ENCODE measurements at regions not wholly inside any gene's neighbourhood (a gene's known extent, or its start where the extent isn't known, plus 50 kb on each side); places are given as distances from the start of the nearest gene placed in this dataset.
"Not testable (repeated sequence)": the region's sequence is repeated elsewhere in the genome, so short reads cannot be mapped to it uniquely, and the experiment has no call there.

DNA sequence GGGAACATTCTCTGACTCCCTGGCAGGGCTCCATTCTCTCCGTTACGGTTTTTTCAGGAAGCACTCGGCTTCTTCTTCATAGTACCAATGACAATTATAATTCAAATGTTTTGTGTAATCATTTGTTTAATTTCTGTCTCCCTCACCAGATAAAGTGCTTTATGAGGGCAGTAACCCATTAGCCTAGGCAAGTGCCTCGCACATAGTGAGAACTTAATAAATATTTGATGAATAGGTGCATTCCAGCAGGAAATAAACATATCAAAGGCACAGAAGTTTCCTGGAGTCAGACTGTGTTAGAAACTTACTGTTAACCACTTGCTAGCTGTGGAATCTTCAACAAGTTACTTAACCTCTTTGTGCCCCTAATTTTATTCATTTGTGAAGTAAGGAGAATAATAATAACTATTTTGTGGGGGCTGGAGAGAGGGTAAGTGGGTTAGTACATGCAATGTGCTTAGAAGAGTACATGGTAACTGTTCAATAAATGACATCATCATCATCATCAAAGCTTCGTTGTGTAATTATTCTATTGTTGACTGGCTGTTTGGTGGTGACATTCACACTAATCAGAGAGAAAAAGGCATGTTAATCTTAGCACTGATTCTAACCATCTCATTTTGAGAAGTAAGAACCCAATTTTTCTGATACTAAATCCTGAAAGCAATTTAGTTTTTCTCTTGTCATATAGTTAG, 352.3 kb downstream of the INSIG2 start:
- H3K27ac Mint-ChIP-seq: no peak overlapping the region
- H3K9me3 Mint-ChIP-seq: no peaks in the 10 kb centered on the region
- H3K4me1 Mint-ChIP-seq (ENCODE audit: low read depth in 2 of 2): no peaks in the 10 kb centered on the region
- DNase-seq: no peak
- H3K36me3 Mint-ChIP-seq (ENCODE audit: insufficient read depth): peaks cover 4% of the 10 kb centered on the region
- ATAC-seq (replicated peaks): no peak
- H3K27me3 Mint-ChIP-seq: peaks cover 3 to 4% of the 10 kb centered on the region in 2 donors
- H3K4me3 Mint-ChIP-seq: no peak overlapping the region

- Mint-ChIP-seq H3K27ac (no peak overlapping the region), H3K9me3 (no peaks in the 10 kb centered on the region), H3K4me1 (ENCODE audit: low read depth in 2 of 2) (no peaks in the 10 kb centered on the region), H3K36me3 (ENCODE audit: insufficient read depth) (peaks cover 4% of the 10 kb centered on the region), H3K4me3 (no peak overlapping the region), H3K27me3 (peaks cover 7 to 9% of the 10 kb centered on the region in 2 donors)
- ATAC-seq (replicated peaks) (no peak), DNase-seq (no peak)
These were observed 349.2 kb downstream of the INSIG2 start for GRCh38 chr2:118437501-118437900.

- no peak for ATAC-seq (replicated peaks)
- H3K4me1 Mint-ChIP-seq (ENCODE audit: low read depth in 2 of 2): no peaks in the 10 kb centered on the region
- peaks cover 2 to 7% of the 10 kb centered on the region in 2 donors for H3K9me3 Mint-ChIP-seq
- H3K27me3 Mint-ChIP-seq: peaks cover 9 to 13% of the 10 kb centered on the region in 2 donors
- peaks cover 4% of the 10 kb centered on the region for H3K36me3 Mint-ChIP-seq (ENCODE audit: insufficient read depth)
- no peak overlapping the region for H3K4me3 Mint-ChIP-seq
- H3K27ac Mint-ChIP-seq: no peak overlapping the region
- no peak for DNase-seq
These were observed 343.7 kb downstream of the INSIG2 start for GRCh38 chr2:118431997-118432396.

DNA sequence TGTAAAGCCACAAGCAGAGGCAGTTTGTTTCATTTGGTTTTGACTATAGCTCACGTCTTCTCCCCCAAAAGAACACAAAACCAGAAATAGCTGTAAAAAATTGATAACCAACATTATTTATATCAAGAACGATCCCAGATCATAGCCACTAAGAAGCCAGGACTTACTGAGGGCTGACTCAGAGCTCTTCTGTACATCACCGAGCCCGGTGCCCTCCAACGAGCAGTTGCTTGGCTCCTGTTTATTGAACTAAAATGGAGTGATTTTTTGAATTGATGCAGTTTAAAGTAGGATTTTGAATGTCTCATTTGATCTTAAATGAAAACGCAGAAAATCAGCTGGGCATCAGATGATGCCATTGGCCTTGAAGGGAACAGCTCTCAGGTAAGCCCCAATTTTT, 343.3 kb downstream of the INSIG2 start:
- peaks cover 9 to 13% of the 10 kb centered on the region in 2 donors for H3K27me3 Mint-ChIP-seq
- no peaks in the 10 kb centered on the region for H3K4me1 Mint-ChIP-seq (ENCODE audit: low read depth in 2 of 2)
- DNase-seq: no peak
- ATAC-seq (replicated peaks): no peak
- H3K9me3 Mint-ChIP-seq: peaks cover 2 to 7% of the 10 kb centered on the region in 2 donors
- H3K36me3 Mint-ChIP-seq (ENCODE audit: insufficient read depth): peaks cover 3% of the 10 kb centered on the region
- no peak overlapping the region for H3K27ac Mint-ChIP-seq
- no peak overlapping the region for H3K4me3 Mint-ChIP-seq

DNA sequence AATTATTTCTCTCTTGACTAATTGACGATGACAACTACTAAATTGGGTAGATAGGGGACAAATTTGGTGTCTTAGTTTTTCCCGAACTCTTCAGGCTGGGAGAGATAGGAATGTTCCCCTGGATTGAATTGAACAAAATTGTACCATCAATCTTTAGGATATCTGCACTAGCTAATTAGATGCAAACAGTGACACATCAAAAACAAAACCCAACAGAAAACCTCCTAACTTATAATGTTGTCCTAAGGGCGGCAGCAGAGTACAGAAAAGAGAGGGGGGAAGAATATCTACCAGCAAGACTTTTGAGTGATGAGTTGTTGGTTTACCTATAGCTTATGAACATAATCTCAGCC, 342.9 kb downstream of the INSIG2 start:
- DNase-seq: no peak
- peaks cover 9 to 13% of the 10 kb centered on the region in 2 donors for H3K27me3 Mint-ChIP-seq
- H3K9me3 Mint-ChIP-seq: peaks cover 2 to 7% of the 10 kb centered on the region in 2 donors
- ATAC-seq (replicated peaks): no peak
- no peak overlapping the region for H3K27ac Mint-ChIP-seq
- no peaks in the 10 kb centered on the region for H3K36me3 Mint-ChIP-seq (ENCODE audit: insufficient read depth)
- no peak overlapping the region for H3K4me3 Mint-ChIP-seq
- H3K4me1 Mint-ChIP-seq (ENCODE audit: low read depth in 2 of 2): no peaks in the 10 kb centered on the region

GRCh38 chr2:118430510-118431164, 342.4 kb downstream of the INSIG2 start:
- Mint-ChIP-seq H3K4me3 (no peak overlapping the region), H3K27ac (no peak overlapping the region), H3K27me3 (peaks cover 6 to 10% of the 10 kb centered on the region in 2 donors), H3K9me3 (peaks cover 4 to 7% of the 10 kb centered on the region in 2 donors), H3K36me3 (ENCODE audit: insufficient read depth) (no peaks in the 10 kb centered on the region), H3K4me1 (ENCODE audit: low read depth in 2 of 2) (no peaks in the 10 kb centered on the region)
- ATAC-seq (replicated peaks) (no peak), DNase-seq (no peak)

- Mint-ChIP-seq H3K9me3 (peaks cover 2 to 7% of the 10 kb centered on the region in 2 donors), H3K4me1 (ENCODE audit: low read depth in 2 of 2) (no peaks in the 10 kb centered on the region), H3K27ac (no peak overlapping the region), H3K36me3 (ENCODE audit: insufficient read depth) (no peaks in the 10 kb centered on the region), H3K4me3 (no peak overlapping the region), H3K27me3 (peaks cover under 1 to 12% of the 10 kb centered on the region in 2 donors)
- ATAC-seq (replicated peaks): no peak
- no peak for DNase-seq
These were observed 336.9 kb downstream of the INSIG2 start for GRCh38 chr2:118425191-118425590.

- Mint-ChIP-seq H3K4me3 (no peak overlapping the region), H3K27ac (no peak overlapping the region), H3K4me1 (ENCODE audit: low read depth in 2 of 2) (no peaks in the 10 kb centered on the region), H3K9me3 (peaks cover 0 to 2% of the 10 kb centered on the region in 2 donors), H3K27me3 (peaks cover 13 to 16% of the 10 kb centered on the region in 2 donors), H3K36me3 (ENCODE audit: insufficient read depth) (no peaks in the 10 kb centered on the region)
- ATAC-seq (replicated peaks) (no peak), DNase-seq (no peak)
These were observed 335.5 kb downstream of the INSIG2 start for GRCh38 chr2:118423776-118424175.

- no peaks in the 10 kb centered on the region for H3K4me1 Mint-ChIP-seq (ENCODE audit: low read depth in 2 of 2)
- peaks cover 0 to 2% of the 10 kb centered on the region in 2 donors for H3K9me3 Mint-ChIP-seq
- H3K27me3 Mint-ChIP-seq: peaks cover 13 to 16% of the 10 kb centered on the region in 2 donors
- ATAC-seq (replicated peaks): no peak
- no peaks in the 10 kb centered on the region for H3K36me3 Mint-ChIP-seq (ENCODE audit: insufficient read depth)
- DNase-seq: no peak
- H3K4me3 Mint-ChIP-seq: no peak overlapping the region
- no peak overlapping the region for H3K27ac Mint-ChIP-seq
These were observed 333.4 kb downstream of the INSIG2 start for GRCh38 chr2:118421648-118422047.

DNA sequence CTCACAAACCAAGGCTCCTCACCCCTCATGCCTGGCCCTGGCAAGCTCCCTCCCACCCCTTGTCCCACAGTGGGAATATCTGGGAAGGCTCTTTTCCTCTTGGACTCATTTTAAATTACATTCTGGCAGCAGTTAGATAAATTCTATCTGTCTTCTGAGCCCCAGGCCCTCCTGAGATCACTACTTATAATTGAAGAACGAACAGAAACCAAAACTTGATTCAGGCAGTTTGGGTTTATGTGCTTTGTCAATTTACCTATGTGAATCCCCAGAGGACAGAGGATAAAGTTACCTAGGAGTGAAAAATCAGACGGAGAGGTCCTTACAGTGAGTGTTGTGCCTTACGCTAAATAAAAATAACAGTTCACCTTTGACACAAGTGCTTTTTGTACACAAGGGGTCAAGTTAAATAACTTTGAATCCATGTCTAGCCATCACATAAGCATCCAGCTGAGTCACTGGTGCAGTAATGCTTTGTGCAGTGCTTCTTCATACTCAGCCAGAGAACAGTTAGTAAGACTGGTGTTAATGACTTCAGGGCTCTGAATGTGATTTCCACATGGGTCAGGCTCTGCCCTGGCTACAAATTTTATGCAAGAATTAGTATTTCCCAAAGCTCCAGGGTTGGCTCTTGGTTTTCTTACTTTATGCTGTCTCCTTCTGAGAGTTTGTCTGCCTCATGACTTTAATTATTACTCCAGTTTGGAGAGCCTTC, 329.3 kb downstream of the INSIG2 start:
- DNase-seq (no peak), ATAC-seq (replicated peaks) (no peak)
- Mint-ChIP-seq H3K27ac (no peak overlapping the region), H3K27me3 (peaks cover 13 to 16% of the 10 kb centered on the region in 2 donors), H3K4me3 (no peak overlapping the region), H3K9me3 (peaks cover 0 to 1% of the 10 kb centered on the region in 2 donors), H3K4me1 (ENCODE audit: low read depth in 2 of 2) (no peaks in the 10 kb centered on the region), H3K36me3 (ENCODE audit: insufficient read depth) (no peaks in the 10 kb centered on the region)

DNA sequence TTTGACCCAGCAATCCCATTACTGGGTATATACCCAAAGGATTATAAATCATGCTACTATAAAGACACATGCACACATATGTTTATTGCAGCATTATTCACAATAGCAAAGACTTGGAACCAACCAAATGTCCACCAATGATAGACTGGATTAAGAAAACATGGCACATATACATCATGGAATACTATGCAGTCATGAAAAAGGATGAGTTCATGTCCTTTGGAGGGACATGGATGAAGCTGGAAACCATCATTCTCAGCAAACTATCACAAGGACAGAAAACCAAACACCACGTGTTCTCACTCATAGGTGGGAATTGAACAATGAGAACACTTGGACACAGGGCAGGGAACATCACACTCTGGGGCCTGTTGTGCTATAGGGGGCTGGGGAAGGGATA, 326.9 kb downstream of the INSIG2 start:
- not testable (repeated sequence) for H3K4me3 Mint-ChIP-seq; DNase-seq; H3K4me1 Mint-ChIP-seq (ENCODE audit: low read depth in 2 of 2); H3K36me3 Mint-ChIP-seq (ENCODE audit: insufficient read depth); ATAC-seq (replicated peaks); H3K27ac Mint-ChIP-seq; H3K9me3 Mint-ChIP-seq
- H3K27me3 Mint-ChIP-seq: peaks cover 12 to 21% of the 10 kb centered on the region in 2 donors

DNA sequence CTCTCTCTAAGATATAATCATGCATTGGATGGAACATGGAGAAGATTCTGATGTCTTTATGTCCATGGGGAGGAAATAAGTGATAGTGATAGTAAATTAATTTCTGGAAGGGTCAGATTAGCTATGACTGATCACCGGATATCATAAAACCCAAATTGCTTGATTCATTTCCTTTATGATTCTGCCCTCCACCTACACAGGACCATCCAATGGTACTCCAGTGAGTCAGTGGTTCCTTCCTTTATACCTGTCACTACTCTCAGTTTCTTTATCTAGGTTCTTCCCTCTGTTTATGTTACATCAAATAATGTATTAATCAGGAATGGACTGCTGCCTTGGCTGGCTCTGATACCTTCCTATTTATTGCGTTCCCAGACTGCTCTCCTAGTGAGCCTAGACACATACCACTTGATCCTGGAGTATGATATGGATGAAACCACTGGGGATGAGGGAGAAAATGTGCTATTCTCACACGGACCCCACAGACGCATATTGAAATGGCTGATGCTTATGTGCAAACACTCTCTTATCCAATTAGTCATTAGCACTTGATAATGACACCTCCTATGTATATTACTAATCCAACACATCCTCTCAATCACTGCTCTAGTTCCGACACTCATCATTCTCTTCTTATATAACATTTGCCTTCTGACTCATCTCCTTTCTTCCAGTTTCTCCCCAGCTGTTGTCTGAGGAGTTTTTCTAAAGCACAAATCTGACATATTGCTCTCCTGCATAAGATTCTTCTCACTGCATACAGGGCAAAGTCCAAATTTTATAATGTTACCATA, 315.6 kb downstream of the INSIG2 start:
- Mint-ChIP-seq H3K4me1 (ENCODE audit: low read depth in 2 of 2) (no peaks in the 10 kb centered on the region), H3K36me3 (ENCODE audit: insufficient read depth) (no peaks in the 10 kb centered on the region), H3K9me3 (peaks cover 6 to 11% of the 10 kb centered on the region in 2 donors), H3K27ac (no peak overlapping the region), H3K27me3 (peaks cover 15% of the 10 kb centered on the region in 2 donors), H3K4me3 (no peak overlapping the region)
- ATAC-seq (replicated peaks) (no peak), DNase-seq (no peak)

- no peak for ATAC-seq (replicated peaks)
- no peaks in the 10 kb centered on the region for H3K36me3 Mint-ChIP-seq (ENCODE audit: insufficient read depth)
- DNase-seq: no peak
- no peak overlapping the region for H3K4me3 Mint-ChIP-seq
- peaks cover 0 to 5% of the 10 kb centered on the region in 2 donors for H3K27me3 Mint-ChIP-seq
- peaks cover 0 to 2% of the 10 kb centered on the region in 2 donors for H3K9me3 Mint-ChIP-seq
- no peak overlapping the region for H3K27ac Mint-ChIP-seq
- no peaks in the 10 kb centered on the region for H3K4me1 Mint-ChIP-seq (ENCODE audit: low read depth in 2 of 2)
These were observed 300.5 kb downstream of the INSIG2 start for GRCh38 chr2:118388771-118389170.

Measured in effector memory CD8-positive, alpha-beta T cell (primary cell).